Trophoblast cell (in vitro differentiated cells and primary cell): ENCODE measurements at regions not wholly inside any gene's neighbourhood (a gene's known extent, or its start where the extent isn't known, plus 50 kb on each side); places are given as distances from the start of the nearest gene placed in this dataset.

Experiments
- DNase-seq, 2 donors: peaks; one replicate each; pipeline ENCODE4 v3.0.0-alpha.2; 2016
- H2AFZ ChIP-seq: 2 replicates; pipeline ENCODE4 v1.6.1; 2013; ENCODE audit warnings: low read length, moderate library complexity, mild to moderate bottlenecking; ENCODE audit not compliant: insufficient read depth, poor library complexity
- H2AK5ac ChIP-seq: 2 replicates; pipeline ENCODE4 v1.6.1; 2013; ENCODE audit warnings: mild to moderate bottlenecking, low read length
- H2BK120ac ChIP-seq: 2 replicates; pipeline ENCODE4 v1.6.1; 2013; ENCODE audit warnings: low read length, mild to moderate bottlenecking, moderate library complexity; ENCODE audit not compliant: insufficient read depth, poor library complexity
- H2BK12ac ChIP-seq: 2 replicates; pipeline ENCODE4 v1.6.1; 2013; ENCODE audit warnings: mild to moderate bottlenecking, low read length, moderate library complexity
- H2BK5ac ChIP-seq: 2 replicates; pipeline ENCODE4 v1.6.1; 2013; ENCODE audit warnings: low read length, low read depth, moderate library complexity, mild to moderate bottlenecking; ENCODE audit not compliant: poor library complexity
- H3K14ac ChIP-seq: 2 replicates; pipeline ENCODE4 v1.6.1; 2013; ENCODE audit warnings: mild to moderate bottlenecking, low read length
- H3K18ac ChIP-seq: 2 replicates; pipeline ENCODE4 v1.6.1; 2013; ENCODE audit warnings: mild to moderate bottlenecking, low read length
- H3K23ac ChIP-seq: 2 replicates; pipeline ENCODE4 v1.6.1; 2013; ENCODE audit warnings: low read length
- H3K27ac ChIP-seq: 2 replicates; pipeline ENCODE4 v1.5.1; 2013; ENCODE audit warnings: low read depth, mild to moderate bottlenecking, inconsistent platforms, low read length, moderate library complexity
- H3K27me3 ChIP-seq: 2 replicates; pipeline ENCODE4 v1.6.1; 2013; ENCODE audit warnings: inconsistent platforms, mild to moderate bottlenecking, low read length, moderate library complexity; ENCODE audit not compliant: insufficient read depth
- H3K36me3 ChIP-seq, 2 experiments: 1 replicate in 1 of 2; 2 replicates in 1 of 2; pipeline ENCODE4 v1.6.1; 2013; ENCODE audit warnings: low read length in 2 of 2, mild to moderate bottlenecking in 2 of 2, moderate library complexity in 1 of 2; ENCODE audit not compliant: insufficient read depth in 2 of 2, control insufficient read depth in 1 of 2
- H3K4ac ChIP-seq: 2 replicates; pipeline ENCODE4 v1.6.1; 2013; ENCODE audit warnings: low read depth, mild to moderate bottlenecking, low read length, moderate library complexity
- H3K4me1 ChIP-seq, 2 experiments: 1 replicate in 1 of 2; 2 replicates in 1 of 2; pipeline ENCODE4 v1.6.1; 2013; ENCODE audit warnings: low read length in 2 of 2, mild to moderate bottlenecking in 2 of 2, moderate library complexity in 1 of 2; ENCODE audit not compliant: insufficient read depth in 2 of 2, control insufficient read depth in 1 of 2
- H3K4me2 ChIP-seq: 2 replicates; pipeline ENCODE4 v1.6.1; 2013; ENCODE audit warnings: inconsistent platforms, mild to moderate bottlenecking, low read length, moderate library complexity
- H3K4me3 ChIP-seq: 2 replicates; pipeline ENCODE4 v1.5.1; 2013; ENCODE audit warnings: mild to moderate bottlenecking, low read depth, low read length, inconsistent platforms
- H3K79me1 ChIP-seq: one replicate; pipeline ENCODE4 v1.6.1; 2013; ENCODE audit warnings: low read length
- H3K79me2 ChIP-seq: 2 replicates; pipeline ENCODE4 v1.6.1; 2013; ENCODE audit warnings: low read length, mild to moderate bottlenecking; ENCODE audit not compliant: control insufficient read depth, insufficient read depth, poor library complexity
- H3K9ac ChIP-seq: 2 replicates; pipeline ENCODE4 v1.6.1; 2013; ENCODE audit warnings: mild to moderate bottlenecking, low read length
- H3K9me3 ChIP-seq: 2 replicates; pipeline ENCODE4 v1.6.1; 2013; ENCODE audit warnings: low read depth, mild to moderate bottlenecking, control low read depth, inconsistent platforms, low read length; ENCODE audit not compliant: insufficient read depth
- H4K12ac ChIP-seq: 2 replicates; pipeline ENCODE4 v1.6.1; 2013; ENCODE audit warnings: low read depth, mild to moderate bottlenecking, low read length, moderate library complexity
- H4K8ac ChIP-seq: 2 replicates; pipeline ENCODE4 v1.6.1; 2013; ENCODE audit warnings: low read depth, mild to moderate bottlenecking, low read length, moderate library complexity
- H4K91ac ChIP-seq: one replicate; pipeline ENCODE4 v1.6.1; 2013; ENCODE audit warnings: low read depth, mild to moderate bottlenecking, low read length, moderate library complexity
- WGBS: extraction: QIAGEN DNeasy Blood & Tissue Kit; methylation state at CpG from one replicate; pipeline ENCODE4 v1.1.7; 2013; ENCODE audit warnings: missing lambda C conversion rate; ENCODE audit not compliant: insufficient read length, insufficient coverage; ENCODE audit errors: extremely low coverage; 5-methylcytosine and 5-hydroxymethylcytosine counted together

DNA sequence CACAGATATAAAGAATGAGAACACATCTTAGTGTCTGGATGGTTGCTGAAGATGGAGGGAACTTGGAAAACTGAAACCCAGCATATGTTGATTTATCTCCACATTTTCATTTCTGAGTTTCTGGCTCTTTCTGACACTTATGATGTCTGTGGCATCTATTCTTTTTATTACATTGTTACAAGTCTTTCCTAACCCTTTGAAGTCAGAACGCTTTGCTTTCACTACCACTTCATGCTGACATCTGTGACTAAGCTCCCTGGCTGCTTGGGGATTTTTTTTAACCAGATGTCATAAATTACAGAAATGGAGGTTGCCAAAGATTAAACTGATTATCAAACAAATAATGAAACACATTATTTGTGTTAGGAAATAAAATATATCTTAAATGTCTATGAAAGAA lies 188.7 kb downstream of the KITLG start:
- Histone ChIP-seq H4K8ac (no peak overlapping the region), H2BK5ac (no peak overlapping the region), H3K4me2 (no peak overlapping the region), H3K14ac (no peak overlapping the region), H3K27ac (no peak overlapping the region), H3K79me2 (no peaks in the 10 kb centered on the region), H3K4me3 (no peak overlapping the region), H4K91ac (no peak overlapping the region), H2AK5ac (no peak overlapping the region), H3K27me3 (no peaks in the 10 kb centered on the region), H3K18ac (no peak overlapping the region), H3K9me3 (no peaks in the 10 kb centered on the region), H3K36me3 (no peaks in the 10 kb centered on the region), H2BK12ac (no peak overlapping the region), H2AFZ (no peak overlapping the region), H4K12ac (no peak overlapping the region), H3K4ac (no peak overlapping the region), H3K4me1 (no peaks in the 10 kb centered on the region), H3K23ac (no peak overlapping the region), H3K79me1 (no peaks in the 10 kb centered on the region), H3K9ac (no peak overlapping the region), H2BK120ac (no peak overlapping the region)
- DNase-seq: peak in 1 of 2 donors; percentile 25
- WGBS: no CpG with 5 or more reads among the region's 1 CpG

DNA sequence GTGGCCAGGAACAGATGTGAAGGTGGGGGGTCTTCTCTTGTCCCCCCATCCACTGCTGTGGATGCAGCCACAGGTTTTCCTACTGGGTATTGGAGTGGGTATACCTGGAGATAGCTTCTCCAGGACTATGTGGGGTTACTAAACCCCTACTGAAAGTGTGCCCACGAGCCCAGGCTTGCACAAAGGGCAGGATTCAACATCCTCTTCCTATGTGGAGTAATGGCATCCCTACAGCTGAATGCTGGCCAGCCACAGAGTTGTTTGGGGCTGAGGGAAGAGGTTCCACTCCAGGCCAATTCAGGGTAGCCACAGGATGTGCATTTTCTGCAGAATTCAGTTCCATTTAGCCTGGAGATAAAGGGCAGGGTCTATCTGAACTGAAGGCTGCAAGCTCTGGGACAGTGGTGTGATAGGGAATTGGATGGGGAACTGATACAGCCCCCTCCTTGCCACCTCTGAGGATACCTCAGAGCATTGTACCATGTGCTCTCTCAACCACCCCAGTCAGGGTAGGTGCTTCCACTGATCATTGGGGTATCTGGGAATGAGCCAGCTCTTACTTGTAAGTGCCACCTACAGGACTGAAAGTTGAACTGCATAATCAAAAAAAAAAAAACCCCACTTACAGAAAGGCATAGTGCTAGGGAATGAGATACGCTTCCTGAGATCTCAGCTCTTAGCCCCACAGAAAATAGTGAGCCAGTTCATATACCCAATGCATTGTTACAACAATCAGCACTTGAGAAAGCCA lies 187.1 kb downstream of the KITLG start:
- no CpG with 5 or more reads among the region's 2 CpGs for WGBS
- Histone ChIP-seq H2BK12ac (no peak overlapping the region), H2AFZ (no peak overlapping the region), H3K79me1 (no peaks in the 10 kb centered on the region), H2AK5ac (no peak overlapping the region), H3K23ac (no peak overlapping the region), H4K12ac (no peak overlapping the region), H3K4ac (no peak overlapping the region), H3K36me3 (no peaks in the 10 kb centered on the region), H4K8ac (no peak overlapping the region), H3K79me2 (no peaks in the 10 kb centered on the region), H4K91ac (no peak overlapping the region), H3K4me2 (no peak overlapping the region), H3K27ac (no peak overlapping the region), H3K4me1 (no peaks in the 10 kb centered on the region), H3K14ac (no peak overlapping the region), H3K18ac (no peak overlapping the region), H3K27me3 (no peaks in the 10 kb centered on the region), H2BK120ac (no peak overlapping the region), H3K9ac (no peak overlapping the region), H3K9me3 (no peaks in the 10 kb centered on the region), H2BK5ac (no peak overlapping the region), H3K4me3 (no peak overlapping the region)
- DNase-seq: peak in 1 of 2 donors; percentile 63

DNA sequence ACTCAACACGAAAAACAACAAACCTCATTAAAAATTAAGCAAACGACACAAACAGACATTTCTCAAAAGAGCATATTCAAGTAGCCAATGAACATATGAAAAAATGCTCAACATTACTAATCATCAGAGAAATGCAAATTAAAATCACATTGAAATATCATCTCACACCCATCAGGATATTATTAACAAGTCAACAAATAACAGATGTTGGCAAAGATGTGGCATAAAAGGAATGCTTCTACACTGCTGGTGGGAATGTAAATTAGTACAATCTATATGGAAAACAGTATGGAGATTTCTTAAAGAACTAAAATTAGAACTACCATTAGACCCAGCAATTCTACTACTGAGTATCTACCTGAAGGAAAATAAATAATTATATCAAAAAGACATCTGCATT lies 182.2 kb downstream of the KITLG start:
- Histone ChIP-seq H3K4me1 (no peaks in the 10 kb centered on the region), H2BK120ac (no peak overlapping the region), H3K18ac (no peak overlapping the region)

DNA sequence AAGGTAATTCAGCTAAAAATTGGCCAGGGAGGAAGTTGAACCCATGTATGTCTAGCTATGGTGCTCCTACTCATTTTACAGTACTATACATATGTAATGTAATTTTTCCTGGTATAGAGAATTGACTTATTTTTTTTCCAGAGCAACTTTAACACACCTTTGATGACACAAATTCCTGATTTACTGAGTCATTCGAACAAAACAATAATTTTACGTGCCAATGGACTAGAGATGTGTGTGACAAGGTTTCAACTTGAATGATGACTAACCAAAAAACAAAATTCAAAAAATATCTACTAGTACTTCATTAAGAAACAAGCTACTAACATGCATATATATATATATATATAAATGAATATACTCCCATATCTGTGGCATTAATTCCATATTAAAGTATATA lies 180.5 kb downstream of the KITLG start:
- H3K4me1 ChIP-seq: no peaks in the 10 kb centered on the region
- H3K79me2 ChIP-seq: no peaks in the 10 kb centered on the region
- no peak overlapping the region for H3K9ac ChIP-seq
- no peak overlapping the region for H2BK12ac ChIP-seq
- H3K4me3 ChIP-seq: no peak overlapping the region
- H3K14ac ChIP-seq: no peak overlapping the region
- no peak for DNase-seq
- H3K4ac ChIP-seq: no peak overlapping the region
- H3K18ac ChIP-seq: no peak overlapping the region
- H3K23ac ChIP-seq: no peak overlapping the region
- no peak overlapping the region for H4K12ac ChIP-seq
- no peaks in the 10 kb centered on the region for H3K36me3 ChIP-seq
- no CpG with 5 or more reads among the region's 2 CpGs for WGBS
- no peak overlapping the region for H2AK5ac ChIP-seq
- H4K91ac ChIP-seq: no peak overlapping the region
- no peak overlapping the region for H3K4me2 ChIP-seq
- no peak overlapping the region for H2AFZ ChIP-seq
- no peaks in the 10 kb centered on the region for H3K27me3 ChIP-seq
- H4K8ac ChIP-seq: no peak overlapping the region
- H3K79me1 ChIP-seq: no peaks in the 10 kb centered on the region
- no peaks in the 10 kb centered on the region for H3K9me3 ChIP-seq
- H3K27ac ChIP-seq: no peak overlapping the region
- no peak overlapping the region for H2BK120ac ChIP-seq
- no peak overlapping the region for H2BK5ac ChIP-seq

More for the DNA sequence above, 182.2 kb downstream of the KITLG start:
- no peak for DNase-seq
- Histone ChIP-seq H2BK12ac (no peak overlapping the region), H3K79me2 (no peaks in the 10 kb centered on the region), H3K4ac (no peak overlapping the region), H2BK5ac (no peak overlapping the region), H3K27ac (no peak overlapping the region), H4K91ac (no peak overlapping the region), H2AK5ac (no peak overlapping the region), H3K36me3 (no peaks in the 10 kb centered on the region), H3K79me1 (no peaks in the 10 kb centered on the region), H3K27me3 (no peaks in the 10 kb centered on the region), H3K4me3 (no peak overlapping the region), H3K23ac (no peak overlapping the region), H3K14ac (no peak overlapping the region), H3K9ac (no peak overlapping the region), H3K4me2 (no peak overlapping the region), H3K9me3 (no peaks in the 10 kb centered on the region), H4K8ac (no peak overlapping the region), H2AFZ (no peak overlapping the region), H4K12ac (no peak overlapping the region)
- 100% methylated on average over 2 of the region's 2 CpGs for WGBS
